Ovary (tissue), 3 donors: ENCODE measurements at regions not wholly inside any gene's neighbourhood (a gene's known extent, or its start where the extent isn't known, plus 50 kb on each side); places are given as distances from the start of the nearest gene placed in this dataset.

Experiments
- POLR2A ChIP-seq: fragments of 450-650 bp; IDR thresholded peaks from one replicate; pipeline ENCODE4 v1.6.1; 2017; ENCODE audit warnings: antibody characterized with exemption, mild to moderate bottlenecking, moderate library complexity
- TF ChIP-seq, protein P1 (sequence below), 3 donors: fragments of 450-650 bp in 2 of 3; fragments of 200-600 bp in 1 of 3; IDR thresholded peaks; one replicate each; pipeline versions ENCODE4 v1.5.1 to v1.8.0; 2016 to 2022; ENCODE audit warnings: antibody characterized with exemption in 3 of 3, mild to moderate bottlenecking in 1 of 3
- donor health status: DM: no; HTN: no; CAD: no.

DNA sequence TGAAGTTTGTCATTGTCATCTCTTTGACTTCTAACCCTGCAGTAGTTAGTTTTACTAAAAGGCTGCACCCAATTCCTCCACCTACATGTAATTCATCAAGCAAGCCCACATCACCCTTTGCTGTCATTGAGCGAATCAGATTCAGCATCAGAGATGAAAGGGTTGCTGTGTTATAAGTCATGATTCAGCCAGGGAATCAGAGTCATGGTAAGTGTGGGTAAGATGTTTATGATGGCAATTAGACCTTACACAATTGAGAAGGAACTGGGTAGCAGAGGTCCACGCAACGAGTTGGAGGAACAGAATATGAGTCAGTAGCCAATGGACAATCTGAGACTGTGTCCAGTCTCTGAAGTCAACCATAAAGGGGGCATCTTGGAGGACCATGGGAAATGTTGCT is 162.8 kb upstream of the SNX19 start:
- TF ChIP-seq, protein P1, sequence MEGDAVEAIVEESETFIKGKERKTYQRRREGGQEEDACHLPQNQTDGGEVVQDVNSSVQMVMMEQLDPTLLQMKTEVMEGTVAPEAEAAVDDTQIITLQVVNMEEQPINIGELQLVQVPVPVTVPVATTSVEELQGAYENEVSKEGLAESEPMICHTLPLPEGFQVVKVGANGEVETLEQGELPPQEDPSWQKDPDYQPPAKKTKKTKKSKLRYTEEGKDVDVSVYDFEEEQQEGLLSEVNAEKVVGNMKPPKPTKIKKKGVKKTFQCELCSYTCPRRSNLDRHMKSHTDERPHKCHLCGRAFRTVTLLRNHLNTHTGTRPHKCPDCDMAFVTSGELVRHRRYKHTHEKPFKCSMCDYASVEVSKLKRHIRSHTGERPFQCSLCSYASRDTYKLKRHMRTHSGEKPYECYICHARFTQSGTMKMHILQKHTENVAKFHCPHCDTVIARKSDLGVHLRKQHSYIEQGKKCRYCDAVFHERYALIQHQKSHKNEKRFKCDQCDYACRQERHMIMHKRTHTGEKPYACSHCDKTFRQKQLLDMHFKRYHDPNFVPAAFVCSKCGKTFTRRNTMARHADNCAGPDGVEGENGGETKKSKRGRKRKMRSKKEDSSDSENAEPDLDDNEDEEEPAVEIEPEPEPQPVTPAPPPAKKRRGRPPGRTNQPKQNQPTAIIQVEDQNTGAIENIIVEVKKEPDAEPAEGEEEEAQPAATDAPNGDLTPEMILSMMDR (IDR thresholded peaks at IDR 0.05) = no peak
- TF ChIP-seq POLR2A = no peak
